ENCODE measurements at regions not wholly inside any gene's neighbourhood (a gene's known extent, or its start where the extent isn't known, plus 50 kb on each side); places are given as distances from the start of the nearest gene placed in this dataset.

DNA sequence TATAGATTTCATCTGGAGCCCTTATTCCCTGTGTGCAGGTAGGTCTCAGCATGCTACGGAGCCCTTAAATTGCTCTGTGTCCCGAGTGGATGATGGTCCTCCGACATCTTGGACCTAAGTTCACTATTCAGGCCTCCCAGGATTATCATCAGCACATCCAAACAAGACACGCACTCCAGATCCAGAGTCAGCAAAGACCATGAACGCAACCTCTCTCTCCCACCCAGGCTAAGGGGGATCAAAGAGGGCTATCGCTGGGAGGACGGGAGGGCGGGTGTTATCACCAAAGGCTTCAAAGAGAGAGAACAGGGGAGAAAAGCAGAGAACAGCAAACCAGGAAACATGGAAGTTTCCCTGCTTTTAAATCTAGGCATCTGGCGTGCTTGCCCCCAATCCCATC is 659.4 kb downstream of the TBC1D22A start:
- no peak overlapping the region for H3K4me3 ChIP-seq
- no peaks in the 10 kb centered on the region for H3K36me3 ChIP-seq
- peaks cover 0 to 5% (median under 1%) of the 10 kb centered on the region in 8 donors for H3K9me3 ChIP-seq
- no peak for TF ChIP-seq POLR2AphosphoS5 (IDR thresholded peaks at IDR 0.05)
- TF ChIP-seq CTCF (IDR thresholded peaks at IDR 0.05 in 8 of 11, conservative IDR thresholded peaks at IDR 0.05 in 3 of 11) = no peak
- TF ChIP-seq POLR2A (IDR thresholded peaks at IDR 0.05) = no peak
- WGBS, 5 donors = 78 to 86% (median 84%) methylated on average over 9 of the region's 9 CpGs
- H3K27me3 ChIP-seq (replicated peaks in 1 of 7) = peaks cover 0 to 35% (median 0%) of the 10 kb centered on the region in 7 donors
- intact Hi-C loops (cut with DNase I; ENCODE audit: low total_unique reads) = no loop called here
- DNase-seq = no peak
- no peak overlapping the region for H3K27ac ChIP-seq
- H3K4me1 ChIP-seq = no peaks in the 10 kb centered on the region

DNA sequence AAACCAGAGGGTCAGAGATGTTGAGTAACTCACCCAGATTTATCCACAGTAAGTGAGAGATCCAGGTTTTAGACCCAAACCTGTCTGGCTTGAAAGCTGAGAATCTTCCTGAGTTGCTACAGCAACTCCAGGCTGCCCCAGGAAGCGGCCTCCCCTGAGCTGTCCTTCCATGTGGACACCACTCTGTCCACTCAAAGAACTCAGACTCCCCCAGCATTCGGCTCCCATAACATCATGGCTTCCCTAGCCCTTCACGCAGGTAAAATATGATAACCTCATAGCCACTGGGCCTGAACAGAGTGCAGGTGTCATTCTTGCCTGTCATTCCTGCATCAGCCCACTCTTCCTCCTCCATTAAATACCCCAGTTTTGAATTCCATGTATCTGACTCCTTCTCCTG is 657.8 kb downstream of the TBC1D22A start:
- peaks cover 0 to 13% (median 6%) of the 10 kb centered on the region in 8 donors for H3K9me3 ChIP-seq
- no peak overlapping the region for H3K27ac ChIP-seq
- no peaks in the 10 kb centered on the region for H3K4me1 ChIP-seq
- intact Hi-C loops (cut with DNase I; ENCODE audit: low total_unique reads) = no loop called here
- WGBS, 5 donors = 70 to 78% (median 76%) methylated on average over 3 of the region's 3 CpGs
- TF ChIP-seq CTCF (IDR thresholded peaks at IDR 0.05 in 8 of 11, conservative IDR thresholded peaks at IDR 0.05 in 3 of 11) (no peak), POLR2AphosphoS5 (IDR thresholded peaks at IDR 0.05) (no peak), POLR2A (IDR thresholded peaks at IDR 0.05) (no peak)
- DNase-seq = no peak
- H3K36me3 ChIP-seq = no peaks in the 10 kb centered on the region
- H3K4me3 ChIP-seq = no peak overlapping the region
- peaks cover 0 to 35% (median 0%) of the 10 kb centered on the region in 7 donors for H3K27me3 ChIP-seq (replicated peaks in 1 of 7)

GRCh38 chr22:47419239-47419638 is 656.8 kb downstream of the TBC1D22A start:
- no peak for TF ChIP-seq CTCF (IDR thresholded peaks at IDR 0.05 in 8 of 11, conservative IDR thresholded peaks at IDR 0.05 in 3 of 11)
- no peak for TF ChIP-seq POLR2AphosphoS5 (IDR thresholded peaks at IDR 0.05)
- no peak for TF ChIP-seq POLR2A (IDR thresholded peaks at IDR 0.05)
- peaks cover 0 to 13% (median 6%) of the 10 kb centered on the region in 8 donors for H3K9me3 ChIP-seq
- H3K27me3 ChIP-seq (replicated peaks in 1 of 7) = peaks cover 0 to 32% (median 0%) of the 10 kb centered on the region in 7 donors
- no peaks in the 10 kb centered on the region for H3K36me3 ChIP-seq
- no peak overlapping the region for H3K27ac ChIP-seq
- H3K4me3 ChIP-seq = no peak overlapping the region
- WGBS, 5 donors = 63 to 76% (median 68%) methylated on average over 4 of the region's 4 CpGs
- no peak for DNase-seq
- no peaks in the 10 kb centered on the region for H3K4me1 ChIP-seq
- intact Hi-C loops (cut with DNase I; ENCODE audit: low total_unique reads) = no loop called here

DNA sequence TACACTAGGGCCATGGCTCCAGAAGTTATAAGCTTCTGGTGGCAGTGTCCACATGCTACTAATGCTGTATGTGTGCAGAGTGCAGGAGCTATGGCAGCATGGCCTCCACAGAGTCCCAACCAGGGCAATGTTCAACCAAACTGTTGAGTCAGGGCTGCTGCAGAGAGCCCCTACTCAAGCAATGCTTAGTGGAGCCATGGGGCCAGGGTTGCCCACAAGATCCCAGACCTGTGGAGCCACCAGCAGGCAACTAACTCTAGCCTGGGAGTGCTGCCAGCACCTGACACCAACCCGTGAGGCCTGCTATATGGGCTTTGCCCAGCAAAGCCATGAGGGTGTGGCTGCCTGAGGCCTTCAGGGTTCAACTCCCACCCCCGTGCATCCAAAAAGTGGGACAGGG is 655.2 kb downstream of the TBC1D22A start:
- Histone ChIP-seq H3K27me3 (replicated peaks in 1 of 7) (peaks cover 0 to 18% (median 0%) of the 10 kb centered on the region in 7 donors), H3K4me1 (no peaks in the 10 kb centered on the region), H3K36me3 (no peaks in the 10 kb centered on the region), H3K9me3 (peaks cover 0 to 13% (median 6%) of the 10 kb centered on the region in 8 donors), H3K4me3 (no peak overlapping the region), H3K27ac (no peak overlapping the region)
- TF ChIP-seq POLR2AphosphoS5 (IDR thresholded peaks at IDR 0.05) (no peak), CTCF (IDR thresholded peaks at IDR 0.05 in 8 of 11, conservative IDR thresholded peaks at IDR 0.05 in 3 of 11) (no peak), POLR2A (IDR thresholded peaks at IDR 0.05) (no peak)
- no peak for DNase-seq
- 76 to 93% (median 81%) methylated on average over 2 of the region's 2 CpGs for WGBS, 5 donors
- intact Hi-C loops (cut with DNase I; ENCODE audit: low total_unique reads) = no loop called here

Measured in spleen (tissue), 11 donors.